ENCODE measurements at regions not wholly inside any gene's neighbourhood (a gene's known extent, or its start where the extent isn't known, plus 50 kb on each side); places are given as distances from the start of the nearest gene placed in this dataset.

GRCh38 chr5:147176422-147176821 lies 58.4 kb upstream of the STK32A start:
- CTCF ChIA-PET: no interaction called here
- POLR2A ChIA-PET: no interaction called here
- no peak for DNase-seq (ENCODE audit: extremely low spot score)
- TF ChIP-seq FOXA1 (IDR thresholded peaks at IDR 0.05): no peak
- no peak for TF ChIP-seq ELF4 (IDR thresholded peaks at IDR 0.05)
- no peak for TF ChIP-seq BHLHE40 (IDR thresholded peaks at IDR 0.05; ENCODE audit: borderline replicate concordance)
- no peak for TF ChIP-seq ARNT (IDR thresholded peaks at IDR 0.05)
- no peak for TF ChIP-seq HDGF (IDR thresholded peaks at IDR 0.05; ENCODE audit: borderline replicate concordance)
- TF ChIP-seq L3MBTL2 (conservative IDR thresholded peaks at IDR 0.05): no peak
- no peak for TF ChIP-seq SP1 (IDR thresholded peaks at IDR 0.05)
- TF ChIP-seq FOXK2 (IDR thresholded peaks at IDR 0.05): no peak
- TF ChIP-seq TARDBP (IDR thresholded peaks at IDR 0.05): no peak
- no peak for TF ChIP-seq ZNF384 (IDR thresholded peaks at IDR 0.05)
- TF ChIP-seq CTBP1 (IDR thresholded peaks at IDR 0.05; ENCODE audit: borderline replicate concordance): no peak
- no peak for TF ChIP-seq FOXM1 (IDR thresholded peaks at IDR 0.05; ENCODE audit: borderline replicate concordance)
- TF ChIP-seq, protein P1, sequence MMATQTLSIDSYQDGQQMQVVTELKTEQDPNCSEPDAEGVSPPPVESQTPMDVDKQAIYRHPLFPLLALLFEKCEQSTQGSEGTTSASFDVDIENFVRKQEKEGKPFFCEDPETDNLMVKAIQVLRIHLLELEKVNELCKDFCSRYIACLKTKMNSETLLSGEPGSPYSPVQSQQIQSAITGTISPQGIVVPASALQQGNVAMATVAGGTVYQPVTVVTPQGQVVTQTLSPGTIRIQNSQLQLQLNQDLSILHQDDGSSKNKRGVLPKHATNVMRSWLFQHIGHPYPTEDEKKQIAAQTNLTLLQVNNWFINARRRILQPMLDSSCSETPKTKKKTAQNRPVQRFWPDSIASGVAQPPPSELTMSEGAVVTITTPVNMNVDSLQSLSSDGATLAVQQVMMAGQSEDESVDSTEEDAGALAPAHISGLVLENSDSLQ (IDR thresholded peaks at IDR 0.05): no peak
- no peak for TF ChIP-seq LEF1 (IDR thresholded peaks at IDR 0.05; ENCODE audit: borderline replicate concordance)
- TF ChIP-seq SUZ12 (IDR thresholded peaks at IDR 0.05): no peak
- no peak for TF ChIP-seq NFRKB (IDR thresholded peaks at IDR 0.05)

DNA sequence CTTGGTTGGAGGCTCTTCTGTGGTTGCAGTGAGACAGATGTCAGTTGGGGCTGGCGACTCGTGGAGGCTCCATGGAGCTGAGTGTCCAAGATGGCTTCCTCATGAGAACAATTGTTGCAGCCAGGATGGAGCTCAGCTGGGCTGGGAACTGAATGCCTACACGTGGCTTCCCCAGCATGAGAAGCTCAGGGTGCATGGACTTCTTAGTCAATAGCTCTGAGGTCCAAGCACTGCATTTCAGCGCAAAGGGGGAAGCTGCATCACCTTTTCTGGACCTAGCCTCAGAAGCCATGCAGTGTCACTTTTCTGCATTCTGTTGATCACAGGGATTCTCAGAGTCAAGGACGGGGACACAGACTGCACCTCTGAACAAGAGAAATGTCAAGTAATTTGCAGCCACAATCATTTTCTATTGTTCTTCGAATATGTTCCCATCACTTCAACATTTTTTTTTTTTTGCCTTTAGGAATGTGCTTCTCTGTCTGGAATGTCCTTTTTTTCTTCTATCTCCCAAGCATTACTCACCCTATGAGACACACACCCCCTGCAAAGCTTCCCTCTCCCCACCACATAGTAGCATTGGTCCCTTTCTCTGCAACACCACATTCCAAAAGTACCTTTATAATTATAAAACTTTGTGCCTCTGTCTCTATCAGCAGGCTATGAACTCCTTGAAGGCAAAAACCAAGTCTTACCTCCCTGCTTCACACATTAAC lies 57.5 kb upstream of the STK32A start:
- CTCF ChIA-PET: interaction anchor here (3.2 kb wide), 1 partner anchor 12 kb away, joined by 16 read pairs; no protein-coding TSS in a partner anchor
- TF ChIP-seq FOXA1 (IDR thresholded peaks at IDR 0.05) (no peak), TARDBP (IDR thresholded peaks at IDR 0.05) (no peak), FOXM1 (IDR thresholded peaks at IDR 0.05; ENCODE audit: borderline replicate concordance) (no peak), SP1 (IDR thresholded peaks at IDR 0.05) (no peak), CTBP1 (IDR thresholded peaks at IDR 0.05; ENCODE audit: borderline replicate concordance) (no peak), ARNT (IDR thresholded peaks at IDR 0.05) (no peak), BHLHE40 (IDR thresholded peaks at IDR 0.05; ENCODE audit: borderline replicate concordance) (no peak), HDGF (IDR thresholded peaks at IDR 0.05; ENCODE audit: borderline replicate concordance) (no peak), NFRKB (IDR thresholded peaks at IDR 0.05) (no peak)
- DNase-seq (ENCODE audit: extremely low spot score): no peak
- POLR2A ChIA-PET: no interaction called here

GRCh38 chr5:147179562-147180147 lies 55.2 kb upstream of the STK32A start:
- ChIA-PET CTCF (interaction anchor here (3.2 kb wide), 1 partner anchor 9 kb away, joined by 16 read pairs; no protein-coding TSS in a partner anchor), POLR2A (no interaction called here)
- no peak for DNase-seq (ENCODE audit: extremely low spot score)
- TF ChIP-seq ZNF384 (IDR thresholded peaks at IDR 0.05) (no peak), ARNT (IDR thresholded peaks at IDR 0.05) (no peak)

DNA sequence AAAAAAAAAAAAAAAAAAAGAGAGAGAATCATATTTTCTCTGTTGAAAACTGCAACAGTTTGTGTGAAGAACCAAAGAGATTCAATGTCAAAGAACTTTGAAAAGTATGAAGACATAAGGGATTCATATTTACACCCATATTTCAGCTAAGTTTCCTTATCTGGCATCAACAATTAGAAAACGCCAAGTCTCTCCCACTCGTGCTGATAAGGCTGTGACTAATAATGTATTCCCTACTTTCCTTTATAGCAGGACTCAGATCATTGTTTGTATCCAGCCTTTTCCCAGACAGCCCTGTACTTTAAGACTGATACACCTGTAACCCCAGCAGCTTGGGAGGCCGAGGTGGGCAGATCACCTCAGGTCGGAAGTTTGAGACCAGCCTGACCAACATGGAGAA lies 54.1 kb upstream of the STK32A start:
- TF ChIP-seq ZNF384 (IDR thresholded peaks at IDR 0.05): no peak
- TF ChIP-seq NFRKB (IDR thresholded peaks at IDR 0.05): no peak
- TF ChIP-seq SP1 (IDR thresholded peaks at IDR 0.05): no peak
- no peak for TF ChIP-seq SUZ12 (IDR thresholded peaks at IDR 0.05)
- TF ChIP-seq FOXK2 (IDR thresholded peaks at IDR 0.05): no peak
- no peak for TF ChIP-seq ELF4 (IDR thresholded peaks at IDR 0.05)
- TF ChIP-seq BHLHE40 (IDR thresholded peaks at IDR 0.05; ENCODE audit: borderline replicate concordance): no peak
- no peak for TF ChIP-seq L3MBTL2 (conservative IDR thresholded peaks at IDR 0.05)
- no peak for TF ChIP-seq LEF1 (IDR thresholded peaks at IDR 0.05; ENCODE audit: borderline replicate concordance)
- TF ChIP-seq ARNT (IDR thresholded peaks at IDR 0.05): no peak
- TF ChIP-seq, protein P1 (IDR thresholded peaks at IDR 0.05): no peak
- DNase-seq (ENCODE audit: extremely low spot score): no peak
- POLR2A ChIA-PET: no interaction called here
- CTCF ChIA-PET: interaction anchor here (0.6 to 1.1 kb wide), 2 partner anchors 8 to 75 kb away, joined by 3 to 4 read pairs; no protein-coding TSS in a partner anchor

Measured in HEK293T (cell line).